A549 (cell line): ENCODE measurements at regions not wholly inside any gene's neighbourhood (a gene's known extent, or its start where the extent isn't known, plus 50 kb on each side); places are given as distances from the start of the nearest gene placed in this dataset.

Experiments used
- ATAC-seq, 2 experiments: fragments of 200-7000 bp in 1 of 2; fragments of >200 bp in 1 of 2; cut with Nextera tagmentation in 1 of 2; cut with Tn5 transposase in 1 of 2; 3 replicates each; pipeline versions ENCODE4 v1.8.0 to v1.9.1; 2018 to 2020; ENCODE audit warnings: mild to moderate bottlenecking in 1 of 2, moderate library complexity in 1 of 2
- CTCF ChIA-PET: fragments of 300-600 bp; sonication (Branson Sonifier 250); formaldehyde crosslinking; extraction: SDS; loops from one replicate; lab custom pipeline; 2021; ENCODE audit warnings: antibody characterized with exemption, inconsistent platforms; lab: Yijun Ruan, JAX
- POLR2A ChIA-PET: fragments of 350-600 bp; formaldehyde crosslinking; extraction: SDS; loops from one replicate; lab custom pipeline; 2021; ENCODE audit warnings: antibody characterized with exemption, inconsistent platforms; lab: Yijun Ruan, JAX
- DNase-seq, 2 experiments: peaks; one replicate each; pipeline versions ENCODE4 v3.0.0 to v3.0.0-alpha.2; 2011 to 2016; ENCODE audit warnings: low read depth in 1 of 2, low spot score in 1 of 2
- FAIRE-seq: peaks from 2 replicates; lab custom pipeline; 2011; peaks lifted over from hg19 to GRCh38; lab: Jason Lieb, UNC
- H3K27ac ChIP-seq, 2 experiments: fragments of >200 bp; sonication (Bioruptor Twin); formaldehyde crosslinking; 3 replicates each; pipeline ENCODE4 v1.5.1; 2016 to 2017
- H3K4me1 ChIP-seq: fragments of >200 bp; sonication (Bioruptor Twin); formaldehyde crosslinking; 3 replicates; pipeline ENCODE4 v1.6.1; 2016
- H3K4me2 ChIP-seq: fragments of >200 bp; sonication (Bioruptor Twin); formaldehyde crosslinking; 3 replicates; pipeline ENCODE4 v1.6.1; 2016
- H3K4me3 ChIP-seq: fragments of >200 bp; sonication (Bioruptor Twin); formaldehyde crosslinking; 3 replicates; pipeline ENCODE4 v1.5.1; 2016
- H3K9me3 ChIP-seq: fragments of >200 bp; sonication (Bioruptor Twin); formaldehyde crosslinking; 3 replicates; pipeline ENCODE4 v1.6.1; 2016
- ATOH8 ChIP-seq: fragments of 250-450 bp; sonication (Bioruptor Pico); IDR thresholded peaks from 2 replicates; pipeline ENCODE4 v1.5.0; 2020; ENCODE audit warnings: low read depth, mild to moderate bottlenecking, moderate library complexity
- BCL3 ChIP-seq: fragments of >200 bp; sonication (Bioruptor Twin); formaldehyde crosslinking; IDR thresholded peaks from 3 replicates; pipeline ENCODE4 v1.6.1; 2016
- CEBPB ChIP-seq, 2 experiments: fragments of >200 bp in 1 of 2; sonication (Bioruptor Twin) in 1 of 2; formaldehyde crosslinking in 1 of 2; IDR thresholded peaks; 2 replicates each; pipeline ENCODE4 v1.6.1; 2012 to 2016
- EP300 ChIP-seq, 2 experiments: fragments of >200 bp; sonication (Bioruptor Twin); formaldehyde crosslinking; IDR thresholded peaks; 2 replicates in 1 of 2; 3 replicates in 1 of 2; pipeline ENCODE4 v1.6.1; 2016 to 2017
- ESRRA ChIP-seq: fragments of 150-350 bp; IDR thresholded peaks from 2 replicates; pipeline ENCODE4 v1.6.1; 2014; ENCODE audit warnings: mild to moderate bottlenecking, low read length, borderline replicate concordance
- FOSB ChIP-seq: fragments of 250-450 bp; sonication (Bioruptor Pico); IDR thresholded peaks from 2 replicates; pipeline ENCODE4 v1.5.0; 2020; ENCODE audit warnings: mild to moderate bottlenecking, moderate library complexity
- FOSL2 ChIP-seq, 2 experiments: fragments of 450-650 bp in 1 of 2; fragments of >200 bp in 1 of 2; sonication (Bioruptor Twin) in 1 of 2; formaldehyde crosslinking; IDR thresholded peaks; 2 replicates each; pipeline versions ENCODE4 v1.5.0 to v1.6.1; 2016 to 2020; ENCODE audit warnings: mild to moderate bottlenecking in 1 of 2, moderate library complexity in 1 of 2
- GATA3 ChIP-seq: IDR thresholded peaks from 2 replicates; pipeline ENCODE4 v1.6.1; 2012; ENCODE audit warnings: borderline replicate concordance
- HDAC2 ChIP-seq: fragments of 200-600 bp; sonication (generic); IDR thresholded peaks from 2 replicates; pipeline ENCODE4 v1.6.1; 2016
- HOXB13 ChIP-seq: fragments of 250-450 bp; sonication (Bioruptor Pico); IDR thresholded peaks from 2 replicates; pipeline ENCODE4 v1.5.0; 2020; ENCODE audit warnings: low read depth, mild to moderate bottlenecking, moderate library complexity
- HOXB5 ChIP-seq: fragments of 250-450 bp; sonication (Bioruptor Pico); IDR thresholded peaks from 2 replicates; pipeline ENCODE4 v1.5.0; 2020; ENCODE audit warnings: mild to moderate bottlenecking, moderate library complexity
- JUN ChIP-seq, 2 experiments: fragments of >200 bp; sonication (Bioruptor Twin); formaldehyde crosslinking; IDR thresholded peaks; 2 replicates in 1 of 2; 3 replicates in 1 of 2; pipeline ENCODE4 v1.6.1; 2016 to 2017
- JUNB ChIP-seq: fragments of >200 bp; sonication (Bioruptor Twin); formaldehyde crosslinking; IDR thresholded peaks from 2 replicates; pipeline ENCODE4 v1.6.1; 2016
- KDM5A ChIP-seq: fragments of 200-600 bp; sonication (generic); IDR thresholded peaks from 2 replicates; pipeline ENCODE4 v1.6.1; 2016; ENCODE audit warnings: antibody characterized with exemption, mild to moderate bottlenecking
- NPAS2 ChIP-seq: fragments of 250-450 bp; sonication (Bioruptor Pico); IDR thresholded peaks from 2 replicates; pipeline ENCODE4 v1.8.0; 2022; ENCODE audit warnings: mild to moderate bottlenecking, moderate library complexity, borderline replicate concordance
- NR3C1 ChIP-seq: fragments of >200 bp; sonication (Bioruptor Twin); formaldehyde crosslinking; IDR thresholded peaks from 3 replicates; pipeline ENCODE4 v1.6.1; 2017
- POLR2A ChIP-seq: IDR thresholded peaks from 2 replicates; pipeline ENCODE4 v1.6.1; 2012; ENCODE audit warnings: mild to moderate bottlenecking, low read length
- RARB ChIP-seq: fragments of 250-450 bp; sonication (Bioruptor Pico); IDR thresholded peaks from 2 replicates; pipeline ENCODE4 v1.8.0; 2021; ENCODE audit warnings: mild to moderate bottlenecking, moderate library complexity
- RCOR1 ChIP-seq: fragments of 150-350 bp; IDR thresholded peaks from 2 replicates; pipeline ENCODE4 v1.6.1; 2014; ENCODE audit warnings: antibody characterized with exemption, low read length, low read depth
- RFX5 ChIP-seq: fragments of 450-650 bp; IDR thresholded peaks from 2 replicates; pipeline ENCODE4 v1.7.1; 2014; ENCODE audit warnings: antibody characterized with exemption, mild to moderate bottlenecking, moderate library complexity
- RNF2 ChIP-seq: fragments of 200-600 bp; sonication (generic); IDR thresholded peaks from 2 replicates; pipeline ENCODE4 v1.6.1; 2016; ENCODE audit warnings: low read depth, mild to moderate bottlenecking, antibody characterized with exemption, moderate library complexity, borderline replicate concordance
- SMC3 ChIP-seq: fragments of >200 bp; sonication (Bioruptor Twin); formaldehyde crosslinking; IDR thresholded peaks from 3 replicates; pipeline ENCODE4 v1.6.1; 2018; ENCODE audit warnings: inconsistent platforms
- USF2 ChIP-seq: fragments of 450-650 bp; IDR thresholded peaks from 2 replicates; pipeline ENCODE4 v1.6.1; 2014; ENCODE audit warnings: antibody characterized with exemption
- ZC3H11A ChIP-seq: fragments of 450-650 bp; IDR thresholded peaks from 2 replicates; pipeline ENCODE4 v1.6.1; 2014; ENCODE audit warnings: antibody characterized with exemption, mild to moderate bottlenecking
- ZNF302 ChIP-seq: fragments of 250-450 bp; sonication (Bioruptor Pico); IDR thresholded peaks from 2 replicates; pipeline ENCODE4 v1.9.0; 2021; ENCODE audit warnings: inconsistent platforms, mild to moderate bottlenecking, moderate library complexity
- WGBS: methylation state at CpG from one replicate; pipeline ENCODE4 v1.1.6; 2017; ENCODE audit errors: missing lambda C conversion rate; 5-methylcytosine and 5-hydroxymethylcytosine counted together
- TF ChIP-seq, protein P1 (sequence below): fragments of >200 bp; sonication (Bioruptor Twin); formaldehyde crosslinking; IDR thresholded peaks from 2 replicates; pipeline ENCODE4 v1.6.1; 2016
- TF ChIP-seq, protein P2 (sequence below): IDR thresholded peaks from 2 replicates; pipeline ENCODE4 v1.6.1; 2012

DNA sequence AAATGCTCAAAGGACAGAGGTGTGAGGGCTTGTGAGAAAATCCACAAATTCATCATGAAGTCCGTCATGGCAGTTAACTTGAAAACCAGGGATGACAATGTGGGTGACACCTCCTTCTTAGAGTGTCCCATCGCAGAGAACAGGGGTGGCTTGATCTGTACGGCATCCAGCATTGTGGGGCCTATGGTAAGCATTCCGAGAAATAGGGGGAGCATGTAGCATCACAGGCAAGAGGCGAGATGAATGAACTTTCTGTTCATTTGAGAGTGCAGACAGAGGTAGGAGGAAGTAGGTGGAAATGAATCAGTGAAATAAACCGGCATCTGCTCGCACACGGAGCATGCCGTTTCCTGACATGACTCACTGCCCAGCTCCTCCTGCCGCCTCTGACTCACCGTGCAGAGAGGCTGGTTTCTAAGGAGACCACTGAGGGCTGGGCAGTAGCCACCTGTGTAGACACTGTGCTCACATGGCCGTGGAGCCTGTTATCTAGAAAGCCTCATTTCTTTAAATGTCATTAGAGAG, 339.0 kb downstream of the RFC3 start (continued):
- TF ChIP-seq ATOH8 (CRISPR knock-in tag) (peak; percentile 82; the same call in 1 of the 2 replicates), RFX5 (0 out of 2 replicates have a peak, but pooled peaks have one; percentile 31), JUNB (peak; percentile 87), JUN (IDR thresholded peaks at IDR 0.05) (peak; percentile 47 to 74; a peak in 3 of 5 replicates), FOSL2 (IDR thresholded peaks at IDR 0.05) (peak; percentile 93), FOSL2 (CRISPR knock-in tag; IDR thresholded peaks at IDR 0.05) (peak; percentile 99)

DNA sequence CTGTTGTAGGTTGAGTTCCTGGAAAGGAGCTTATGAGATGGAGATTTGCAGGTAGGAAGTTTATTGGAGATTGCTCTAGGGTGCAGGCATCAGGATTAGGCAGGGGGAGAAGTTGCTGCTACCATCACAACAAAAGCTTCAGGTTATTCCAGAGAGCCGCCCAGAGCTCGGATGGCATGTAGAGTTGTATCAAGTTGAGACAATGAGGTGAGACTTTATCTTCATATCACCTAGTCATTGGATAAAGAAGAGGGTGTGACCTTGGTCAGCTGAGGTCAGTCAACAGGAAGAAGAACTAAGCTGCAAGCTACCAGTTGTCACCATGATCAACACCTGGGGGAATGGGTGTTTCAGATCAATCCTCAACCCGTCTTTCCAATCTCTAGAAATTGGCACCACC, 342.0 kb downstream of the RFC3 start:
- Histone ChIP-seq H3K4me2 (no peak overlapping the region), H3K4me3 (no peak overlapping the region), H3K4me1 (peaks cover 50% of the 10 kb centered on the region), H3K27ac (peak overlapping the region; percentile 54 to 95; a peak in 5 of 6 replicates), H3K9me3 (0 out of 3 replicates have a peak, but pooled peaks cover 3% of the 10 kb centered on the region)
- FAIRE-seq (no peak), DNase-seq (no peak), ATAC-seq (no peak)
- ChIA-PET POLR2A (no interaction called here), CTCF (no interaction called here)
- TF ChIP-seq BCL3 (no peak), FOSB (no peak), POLR2A (no peak), KDM5A (no peak), JUN (IDR thresholded peaks at IDR 0.05) (no peak), HOXB13 (CRISPR knock-in tag) (no peak), ZNF302 (no peak), HOXB5 (CRISPR knock-in tag) (no peak), RARB (CRISPR knock-in tag) (no peak), ZC3H11A (no peak), HDAC2 (no peak), USF2 (no peak), RNF2 (no peak), NPAS2 (CRISPR knock-in tag) (no peak), GATA3 (no peak)
- TF ChIP-seq, protein P1, sequence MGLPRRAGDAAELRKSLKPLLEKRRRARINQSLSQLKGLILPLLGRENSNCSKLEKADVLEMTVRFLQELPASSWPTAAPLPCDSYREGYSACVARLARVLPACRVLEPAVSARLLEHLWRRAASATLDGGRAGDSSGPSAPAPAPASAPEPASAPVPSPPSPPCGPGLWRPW, result no peak
- 94% methylated on average over 3 of the region's 3 CpGs for WGBS

GRCh38 chr13:34161931-34162543, 344.1 kb downstream of the RFC3 start:
- H3K27ac ChIP-seq, result peak overlapping the region; percentile 78 to 95
- TF ChIP-seq, protein P1, result 0 out of 2 replicates have a peak, but pooled peaks have one; percentile 36
- peak in 1 of 2 experiments; percentile 22; a peak in 1 of 4 replicates for TF ChIP-seq CEBPB (IDR thresholded peaks at IDR 0.05)
- TF ChIP-seq, protein P2, sequence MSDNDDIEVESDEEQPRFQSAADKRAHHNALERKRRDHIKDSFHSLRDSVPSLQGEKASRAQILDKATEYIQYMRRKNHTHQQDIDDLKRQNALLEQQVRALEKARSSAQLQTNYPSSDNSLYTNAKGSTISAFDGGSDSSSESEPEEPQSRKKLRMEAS, result peak; percentile 26; the same call in 1 of the 2 replicates
- TF ChIP-seq SMC3, result peak; percentile 35; the same call in 2 of the 3 replicates
- TF ChIP-seq GATA3, result peak; percentile 55
- TF ChIP-seq NR3C1, result no peak
- no peak for TF ChIP-seq RCOR1
- TF ChIP-seq JUN (IDR thresholded peaks at IDR 0.05), result peak; percentile 42 to 77; a peak in 2 of 5 replicates
- peak; percentile 72 for TF ChIP-seq JUNB
- 0 out of 2 replicates have a peak, but pooled peaks have one; percentile 39 for TF ChIP-seq FOSL2 (IDR thresholded peaks at IDR 0.05)
- TF ChIP-seq FOSL2 (CRISPR knock-in tag; IDR thresholded peaks at IDR 0.05), result peak; percentile 85
- TF ChIP-seq BCL3, result peak; percentile 62; the same call in 1 of the 3 replicates
- TF ChIP-seq EP300 (IDR thresholded peaks at IDR 0.05), result peak; percentile 40 to 62; a peak in 3 of 5 replicates
- no peak for TF ChIP-seq ESRRA
- ChIA-PET CTCF (interaction anchor here (1.4 kb wide), 1 partner anchor 362 kb away, joined by 3 read pairs; no protein-coding TSS in a partner anchor), POLR2A (interaction anchor here (1.1 kb wide), 1 partner anchor 62 kb away, joined by 3 read pairs; no protein-coding TSS in a partner anchor)
- no peak for FAIRE-seq
- no peak overlapping the region for H3K4me3 ChIP-seq
- H3K4me2 ChIP-seq, result peak overlapping the region; percentile 69
- peaks cover 35% of the 10 kb centered on the region for H3K4me1 ChIP-seq
- peak; percentile 18 to 89 for DNase-seq
- 1% methylated on average over 5 of the region's 5 CpGs for WGBS
- ATAC-seq, result peak; percentile 72 to 82; a peak in 5 of 6 replicates
- 0 out of 3 replicates have a peak, but pooled peaks cover 3% of the 10 kb centered on the region for H3K9me3 ChIP-seq
